NCI-H2107 treated with DMSO at 0.1 percent for 48 hours (cell line): ENCODE measurements at regions not wholly inside any gene's neighbourhood (a gene's known extent, or its start where the extent isn't known, plus 50 kb on each side); places are given as distances from the start of the nearest gene placed in this dataset.

Source experiments
- DNase-seq: peaks from one replicate; lab custom pipeline; 2025; ENCODE audit not compliant: unreplicated experiment; lab: John Stamatoyannopoulos, UW

DNA sequence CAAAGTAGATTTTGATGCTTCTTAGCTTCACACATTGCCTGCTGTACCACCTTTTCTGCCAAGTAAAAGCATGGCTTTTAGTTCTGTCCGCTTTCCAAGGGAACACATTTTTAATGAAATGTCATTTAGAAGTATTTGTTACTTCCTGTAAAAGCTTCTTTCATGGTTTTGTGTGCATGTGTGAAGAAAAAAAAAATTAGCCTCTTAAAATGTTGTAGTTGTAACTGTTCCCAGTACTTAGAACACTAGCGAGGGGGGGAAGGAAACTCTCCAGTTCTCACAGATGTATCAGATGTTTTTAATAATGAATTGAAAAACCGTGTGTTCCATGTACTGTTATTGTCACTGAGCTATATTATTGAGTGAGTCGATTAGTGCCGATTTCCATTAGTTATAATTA lies 568.3 kb upstream of the ADGRL2 start:
- DNase-seq: no peak

DNA sequence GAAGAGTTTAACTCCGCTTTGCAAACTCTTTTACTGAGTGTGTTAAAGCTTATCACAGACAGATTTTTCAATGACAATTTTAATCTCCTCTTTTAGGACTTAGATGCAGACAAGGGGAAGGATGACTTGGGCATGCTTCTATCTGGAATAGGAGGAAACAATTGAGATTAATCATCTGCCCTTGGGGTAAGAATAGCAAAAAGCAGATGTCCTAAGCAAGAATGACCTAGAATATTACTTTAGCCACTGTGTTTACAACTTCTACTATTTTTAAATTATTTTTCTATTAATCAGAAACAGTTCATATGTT lies 569.0 kb upstream of the ADGRL2 start:
- no peak for DNase-seq

DNA sequence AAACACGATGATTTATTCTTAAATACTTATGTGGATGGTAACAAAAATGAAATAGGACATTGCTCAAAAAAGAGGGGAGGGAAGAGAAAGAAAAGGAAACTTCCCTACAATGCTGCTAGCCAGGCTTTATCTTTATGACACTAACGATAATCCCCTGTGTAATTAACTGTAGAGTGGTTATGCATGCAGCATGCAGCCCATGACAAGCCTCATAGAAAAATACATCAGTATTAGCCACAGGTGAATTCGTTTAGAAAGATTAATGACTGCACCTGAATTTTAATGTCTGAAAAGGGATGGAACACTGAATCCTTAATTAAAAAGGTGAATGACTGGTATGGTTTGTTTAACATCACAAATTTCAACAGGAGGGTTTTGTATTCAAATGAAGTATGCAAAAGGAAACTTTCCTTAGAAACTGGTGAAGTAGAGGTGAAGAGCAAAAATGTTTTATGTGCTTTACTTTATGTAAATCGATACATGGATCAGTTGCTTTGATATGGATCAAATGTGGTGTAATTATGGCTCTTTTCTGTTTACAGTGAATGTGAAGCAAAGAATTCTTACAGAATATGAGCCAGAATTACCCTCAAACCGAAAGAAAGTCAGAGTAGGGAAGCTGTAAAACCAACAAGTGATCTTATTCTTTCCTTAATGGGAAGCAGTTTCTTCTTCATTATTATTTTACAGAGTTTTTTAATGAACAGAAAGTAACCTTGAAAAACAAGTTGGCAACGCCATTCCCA lies 569.6 kb upstream of the ADGRL2 start:
- DNase-seq: no peak

DNA sequence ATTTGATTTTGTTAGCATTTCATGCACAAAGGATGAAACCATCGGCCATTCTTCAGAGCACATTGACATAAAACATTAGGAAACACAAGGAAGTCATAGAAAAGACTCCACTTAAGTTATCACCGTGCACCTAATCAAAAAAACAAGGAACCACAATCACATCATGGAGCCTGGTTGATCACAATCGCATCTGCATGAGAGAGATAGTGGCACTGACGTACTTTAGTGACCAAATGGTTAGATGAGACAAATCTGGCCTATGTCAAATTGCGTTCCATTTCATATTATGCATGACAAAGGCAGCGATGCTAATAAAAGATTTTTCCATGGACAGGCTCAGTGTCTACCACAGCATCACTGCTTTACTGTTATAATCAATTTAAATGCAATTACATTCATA lies 571.8 kb upstream of the ADGRL2 start:
- DNase-seq: no peak

DNA sequence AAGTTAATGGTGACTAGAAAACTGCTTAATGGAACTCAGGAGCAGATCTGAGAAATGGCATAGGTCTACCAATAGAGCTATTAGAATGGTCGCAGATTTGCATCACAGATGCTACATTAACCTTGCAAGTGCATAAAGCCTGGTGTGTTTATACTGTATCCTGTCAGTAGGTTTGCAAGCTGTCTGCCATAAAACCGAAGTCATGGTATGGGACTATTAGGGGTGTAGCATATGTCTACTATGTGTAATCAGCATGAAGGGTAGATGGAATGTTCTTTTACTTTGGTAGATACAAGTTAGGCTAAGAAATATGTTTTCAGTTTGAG lies 574.2 kb upstream of the ADGRL2 start:
- DNase-seq: no peak

DNA sequence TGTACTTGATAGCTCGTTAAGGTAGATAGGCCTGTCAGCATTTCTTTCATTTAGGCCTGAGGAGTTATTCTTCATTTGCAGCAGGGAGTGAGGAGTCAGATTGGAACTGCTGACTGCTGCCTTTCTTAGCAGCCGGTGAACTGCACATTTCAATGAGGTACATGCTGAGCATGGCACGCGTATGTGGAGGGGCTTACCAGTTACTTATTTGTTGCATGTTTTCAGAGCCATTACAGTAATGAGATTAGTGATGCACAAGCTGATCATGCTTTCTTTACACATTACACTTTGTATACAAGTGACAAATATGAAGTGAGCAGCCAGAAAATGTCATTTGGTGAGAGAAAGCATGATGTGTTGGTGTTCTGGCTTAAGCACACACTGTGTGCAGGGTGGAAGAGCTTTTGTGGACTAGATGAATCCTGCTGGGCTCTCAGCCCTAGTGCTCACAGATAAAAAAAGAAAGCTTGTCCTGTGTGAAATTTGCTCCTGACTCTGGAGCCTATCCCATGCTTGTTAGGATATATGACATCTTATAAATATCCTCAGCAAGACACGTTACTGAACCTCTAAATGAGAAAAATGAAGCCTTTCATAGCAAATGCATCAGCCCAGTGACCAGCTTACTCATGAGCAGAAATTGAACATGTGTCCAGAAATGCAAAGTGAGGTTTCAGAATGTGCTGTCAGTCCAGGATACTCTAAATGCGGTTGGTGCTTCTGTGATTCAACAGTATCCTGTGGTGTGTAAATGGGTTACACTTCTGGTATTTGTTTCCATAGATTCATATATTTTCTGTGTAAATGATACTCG lies 574.7 kb upstream of the ADGRL2 start:
- DNase-seq: no peak

DNA sequence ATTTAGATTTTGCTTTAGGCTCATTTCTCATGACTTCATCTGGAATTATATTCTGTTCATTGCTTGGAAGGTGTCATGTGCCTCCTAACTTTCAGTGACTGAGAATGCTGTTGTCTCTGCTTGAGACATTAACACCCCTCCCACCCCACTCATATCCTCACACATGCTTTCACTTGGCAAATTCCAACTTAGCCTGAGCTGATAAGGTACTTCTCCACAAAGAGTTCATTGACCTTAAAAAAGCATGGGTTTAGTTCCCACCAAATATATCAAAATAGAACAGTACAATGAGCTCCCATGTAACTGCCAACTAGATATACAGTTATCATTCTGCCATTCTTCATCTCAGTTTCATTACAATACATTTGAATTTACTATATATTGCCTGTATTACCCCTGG lies 576.5 kb upstream of the ADGRL2 start:
- DNase-seq: no peak

DNA sequence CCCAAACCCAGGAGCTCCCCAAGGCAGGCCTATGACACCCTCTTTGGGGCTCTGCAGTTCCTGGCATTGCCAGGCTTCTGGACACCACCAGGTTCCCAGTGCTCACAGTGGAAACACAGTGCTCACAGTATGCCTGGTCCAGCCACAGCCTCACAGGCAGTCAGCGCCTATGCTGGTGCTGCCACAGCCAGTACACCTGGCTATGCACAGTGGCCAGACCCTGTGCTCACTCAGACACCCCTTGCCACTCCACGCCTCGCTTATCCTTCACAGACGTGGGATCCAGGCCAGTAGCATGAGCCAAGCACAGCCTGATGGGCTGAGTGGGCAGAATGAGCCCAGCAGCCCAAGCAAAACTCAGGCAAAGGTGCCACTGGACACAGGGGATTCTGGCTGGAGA lies 579.2 kb upstream of the ADGRL2 start:
- no peak for DNase-seq

DNA sequence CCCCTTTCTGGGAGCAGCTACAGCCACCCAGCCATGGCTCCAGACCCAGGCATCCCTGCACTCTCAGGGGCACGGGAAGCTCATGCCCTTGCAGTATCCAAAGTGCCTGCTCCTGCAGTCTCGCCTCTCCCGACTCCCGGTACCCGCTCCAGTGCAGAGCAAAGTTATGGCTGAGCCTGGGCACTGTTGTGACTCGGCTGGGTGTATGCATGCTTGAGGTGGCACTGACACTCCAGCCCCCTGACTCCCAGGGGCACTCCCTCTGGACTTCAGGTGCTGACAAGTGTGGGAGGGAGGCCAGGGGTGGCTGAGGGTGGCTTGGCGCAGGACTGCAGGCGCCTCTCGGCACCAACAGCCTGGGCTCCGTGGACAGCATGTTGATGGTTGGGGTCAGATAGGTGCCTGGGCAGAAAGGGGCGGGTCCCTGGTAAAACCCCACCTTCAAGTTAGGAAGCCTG lies 580.1 kb upstream of the ADGRL2 start:
- no peak for DNase-seq

DNA sequence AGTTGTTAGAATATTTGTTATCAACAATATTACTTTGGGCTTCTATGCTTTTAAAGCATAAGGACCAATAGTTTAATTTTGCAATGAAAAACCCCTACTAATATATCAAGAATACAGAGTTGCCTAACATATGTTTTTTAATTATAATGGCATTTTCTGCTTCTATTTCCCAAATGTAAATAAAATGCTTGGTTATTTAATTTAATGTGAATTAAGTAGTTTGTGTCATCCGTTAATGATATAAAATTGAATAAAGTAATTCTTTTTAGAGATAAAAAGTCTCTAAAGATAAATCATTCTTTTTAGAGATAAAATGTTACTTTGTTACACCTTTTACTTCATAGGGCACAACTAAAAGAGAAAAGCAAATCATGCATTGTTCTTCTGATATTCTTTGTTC lies 583.7 kb upstream of the ADGRL2 start:
- DNase-seq: no peak

DNA sequence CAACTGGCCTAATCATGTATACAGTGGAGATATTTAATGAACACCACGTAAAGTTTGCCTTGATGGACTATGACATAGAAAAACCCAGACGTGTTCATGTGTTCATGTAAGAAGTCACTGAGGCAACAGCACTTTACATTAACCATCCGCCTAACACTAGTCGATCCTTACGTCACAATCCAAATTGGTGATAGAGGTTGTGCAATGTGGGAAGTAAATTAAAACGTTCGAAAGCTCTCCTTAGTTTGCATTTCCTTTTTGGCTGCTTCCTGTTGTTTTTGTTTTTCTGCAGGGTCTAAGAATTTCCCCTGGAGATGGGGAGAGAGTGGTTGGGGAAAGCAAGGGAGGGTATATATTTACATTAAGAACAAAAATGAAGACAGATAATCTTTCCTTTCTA lies 587.5 kb upstream of the ADGRL2 start:
- no peak for DNase-seq

DNA sequence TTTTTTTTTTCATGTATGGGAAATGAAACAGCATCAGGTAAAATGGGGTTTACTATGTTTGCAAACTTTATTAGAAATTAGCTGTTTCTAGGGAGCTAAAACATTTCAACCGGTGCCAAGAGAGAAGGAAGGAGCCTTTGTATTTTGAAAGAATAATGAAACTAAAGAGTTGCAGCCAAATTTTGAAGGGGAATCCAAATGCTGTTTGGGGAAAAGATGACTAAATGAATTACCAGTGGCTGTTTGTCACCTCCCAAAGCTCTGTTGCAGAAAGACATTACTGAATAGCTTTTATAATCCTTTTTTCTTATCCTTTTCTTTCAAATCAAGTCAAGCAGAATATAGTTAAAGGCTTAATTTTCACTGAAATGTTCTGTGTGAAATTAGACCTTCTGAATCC lies 591.3 kb upstream of the ADGRL2 start:
- no peak for DNase-seq

DNA sequence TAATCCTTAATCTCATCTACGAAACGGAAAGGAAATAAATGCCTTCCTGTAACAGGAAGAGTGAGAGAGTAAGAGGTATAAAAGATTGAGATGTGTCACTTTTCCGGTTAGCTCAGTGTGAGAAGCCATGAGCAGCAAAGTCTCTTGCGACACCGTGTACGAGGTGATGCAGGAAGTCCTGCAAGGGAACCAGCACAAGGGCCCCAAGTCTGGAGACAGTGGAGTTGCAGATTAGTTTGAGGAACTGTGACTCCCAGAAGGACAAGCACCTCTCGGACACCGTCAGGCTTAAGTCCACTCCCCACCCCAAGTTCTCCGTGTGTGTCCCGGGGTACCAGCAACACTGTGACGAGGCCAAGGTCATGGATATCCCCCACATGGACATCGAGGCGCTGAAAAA lies 592.3 kb upstream of the ADGRL2 start:
- DNase-seq: no peak

DNA sequence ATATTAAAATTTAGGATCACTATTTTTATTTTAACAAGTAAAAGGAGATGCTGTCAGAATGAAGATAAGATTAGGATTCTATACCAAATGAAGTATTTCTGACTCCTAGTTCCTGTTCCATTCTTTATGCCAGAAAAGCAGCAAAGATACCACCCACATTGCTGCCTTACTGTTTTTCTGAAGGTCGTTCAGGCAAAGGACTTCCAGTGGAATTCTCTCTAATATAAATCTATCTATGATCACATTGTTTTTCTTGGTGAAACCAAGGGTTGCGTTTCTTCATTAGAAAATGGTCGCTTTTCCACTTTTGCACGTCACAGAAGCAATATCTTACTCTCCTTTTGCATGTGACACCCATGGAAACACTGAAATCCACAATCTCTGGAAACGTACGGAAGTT lies 594.8 kb upstream of the ADGRL2 start:
- DNase-seq: no peak

DNA sequence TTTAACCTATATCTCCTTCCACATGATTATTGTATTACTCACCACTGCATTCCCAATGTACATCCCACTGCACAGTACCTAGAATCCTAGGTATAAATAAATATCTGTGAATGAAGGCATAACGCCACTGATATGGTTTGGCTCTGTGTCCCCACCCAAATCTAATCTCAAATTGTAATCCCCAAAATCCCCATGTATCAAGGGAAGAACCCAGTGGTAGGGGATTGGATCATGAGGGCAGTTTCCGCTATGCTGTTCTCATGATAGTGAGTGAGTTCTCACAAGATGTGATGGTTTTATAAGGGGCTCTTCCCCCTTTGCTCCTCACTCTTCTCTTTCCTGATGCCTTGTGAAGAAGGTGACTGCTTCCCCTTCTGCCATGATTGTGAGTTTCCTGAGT lies 599.0 kb upstream of the ADGRL2 start:
- DNase-seq: no peak

DNA sequence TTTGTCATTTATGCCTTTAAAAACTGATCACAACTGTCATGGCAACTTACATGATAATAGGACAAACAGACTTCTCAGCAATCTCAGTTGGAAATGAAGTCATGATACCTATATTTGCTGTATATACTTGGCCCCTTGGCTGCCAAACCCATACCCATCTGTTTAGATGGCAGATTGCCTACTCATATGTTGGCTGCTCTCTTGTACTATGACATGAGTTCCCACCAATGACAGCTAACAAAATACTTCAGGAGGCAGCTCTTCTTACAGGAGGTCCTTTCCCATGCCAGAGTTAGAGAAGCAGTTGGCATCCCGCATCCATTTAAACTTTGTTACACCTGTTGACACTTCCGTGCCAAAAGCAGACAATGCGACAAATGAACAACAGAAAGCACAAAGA lies 603.1 kb upstream of the ADGRL2 start:
- DNase-seq: no peak

DNA sequence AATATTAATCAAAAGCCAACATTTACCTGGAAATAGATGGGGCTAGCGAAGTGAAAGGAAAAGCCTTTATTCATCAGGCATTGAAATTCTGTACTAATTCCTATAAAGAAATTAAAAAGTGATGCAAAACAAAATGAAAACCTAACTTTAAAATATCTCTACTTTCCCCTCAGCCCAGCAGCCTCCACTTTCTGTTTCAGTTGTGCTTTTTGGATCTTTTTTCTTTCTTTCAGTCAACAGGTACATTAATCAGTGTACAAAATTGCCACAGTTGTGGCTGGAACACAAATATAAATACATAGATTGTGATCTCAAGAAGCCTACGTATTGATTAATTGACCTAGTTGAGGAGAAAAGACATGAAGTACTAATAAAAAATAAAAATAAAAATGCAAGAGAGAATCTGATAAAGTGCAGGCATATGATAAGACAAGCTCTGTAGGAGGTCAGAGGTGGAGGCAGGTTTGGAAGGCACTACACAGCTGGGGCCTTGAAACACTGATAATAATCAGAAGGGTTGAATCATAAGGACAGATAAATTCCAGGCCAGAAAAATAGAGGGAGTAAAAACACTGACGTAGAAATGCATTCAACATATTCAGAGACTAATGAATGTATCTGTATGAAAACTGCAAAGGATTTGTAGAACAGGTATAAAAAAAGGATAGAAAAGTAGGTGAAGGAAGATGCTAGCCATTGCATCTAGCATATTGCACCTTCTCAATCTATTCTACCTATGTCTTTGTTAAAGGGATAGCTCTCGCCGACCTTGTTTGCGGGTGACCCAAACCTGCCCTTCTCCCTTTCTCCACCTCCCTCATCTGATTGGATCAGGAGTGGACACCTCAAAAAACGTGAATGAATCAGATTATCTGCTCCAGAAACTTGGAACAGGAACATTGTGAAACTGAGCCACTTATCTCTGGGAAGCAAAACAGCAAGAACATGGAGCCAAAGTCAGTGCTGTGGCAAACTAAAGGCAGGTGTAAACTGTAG lies 607.8 kb upstream of the ADGRL2 start:
- DNase-seq: no peak

DNA sequence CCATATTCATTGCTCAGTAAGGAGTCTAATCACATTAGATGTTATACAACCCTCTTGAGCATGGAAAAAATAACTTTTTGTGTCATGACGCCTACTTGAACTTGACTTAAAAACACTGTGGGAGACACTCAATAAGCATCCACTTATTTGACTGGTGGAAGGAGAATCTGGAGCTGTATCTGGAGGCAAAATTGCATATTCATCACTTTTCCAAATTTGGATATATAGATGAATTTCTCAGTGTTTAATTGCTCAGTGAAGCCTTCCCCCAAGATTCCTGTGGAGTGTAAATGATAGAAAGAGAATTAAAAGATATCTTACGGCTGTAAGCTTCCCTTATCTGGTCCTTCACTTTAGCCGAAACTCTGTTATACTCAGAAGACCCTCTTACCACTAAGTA lies 610.7 kb upstream of the ADGRL2 start:
- DNase-seq: no peak

DNA sequence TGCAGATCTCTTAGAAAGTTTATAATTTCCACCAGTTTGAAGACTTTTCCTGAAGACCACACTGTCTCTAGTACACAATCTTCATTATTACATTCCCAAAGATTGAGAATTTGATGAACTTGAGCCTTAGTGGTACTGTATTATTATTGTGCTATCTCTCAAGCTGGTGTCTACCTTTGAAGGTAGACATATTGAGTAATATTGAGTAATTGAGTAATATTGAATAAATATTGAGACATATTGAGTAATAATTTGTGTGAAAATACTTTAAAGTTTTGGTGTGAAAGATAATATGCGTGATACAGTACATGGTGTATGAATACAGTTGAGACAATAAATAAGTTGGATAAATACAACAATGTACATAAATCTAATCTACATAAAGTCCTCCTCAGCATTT lies 613.1 kb upstream of the ADGRL2 start:
- no peak for DNase-seq

DNA sequence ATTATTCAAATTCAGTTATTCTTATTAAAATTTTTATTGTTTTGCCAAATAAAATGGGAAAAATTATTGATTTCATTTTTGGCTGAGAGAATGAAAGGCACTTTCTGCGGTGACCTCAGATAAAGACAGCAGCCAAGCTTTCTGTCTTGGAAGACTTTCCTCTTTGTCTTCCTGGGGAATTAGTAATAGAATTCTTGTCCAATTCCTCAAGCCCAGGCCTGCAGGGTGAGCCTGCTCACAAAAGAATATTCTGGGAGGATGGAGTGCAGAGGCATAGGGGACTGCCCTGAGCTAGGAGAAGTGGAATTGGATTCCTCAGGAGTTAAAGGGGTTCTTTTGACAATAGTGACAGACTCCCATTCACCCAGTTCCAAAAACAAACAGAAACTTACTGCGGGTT lies 614.5 kb upstream of the ADGRL2 start:
- no peak for DNase-seq

DNA sequence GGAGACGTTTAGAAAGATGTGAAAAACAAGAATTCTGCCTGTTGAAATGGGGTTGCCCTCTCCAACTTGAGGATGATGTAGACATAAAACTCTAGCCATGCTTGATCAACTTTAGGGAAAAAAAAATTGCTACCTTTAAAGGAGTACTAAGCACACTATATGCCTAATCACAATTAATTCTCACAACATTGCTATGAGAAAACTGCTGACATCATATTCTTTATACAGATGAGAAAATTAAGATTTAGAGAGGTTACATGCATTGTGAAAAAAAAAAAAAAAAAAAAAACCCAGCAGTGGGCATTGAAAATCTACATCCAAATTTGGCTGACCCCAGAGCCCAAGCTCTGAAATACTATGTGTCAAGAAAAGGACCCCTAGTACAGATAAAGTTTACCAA lies 617.2 kb upstream of the ADGRL2 start:
- DNase-seq: no peak

DNA sequence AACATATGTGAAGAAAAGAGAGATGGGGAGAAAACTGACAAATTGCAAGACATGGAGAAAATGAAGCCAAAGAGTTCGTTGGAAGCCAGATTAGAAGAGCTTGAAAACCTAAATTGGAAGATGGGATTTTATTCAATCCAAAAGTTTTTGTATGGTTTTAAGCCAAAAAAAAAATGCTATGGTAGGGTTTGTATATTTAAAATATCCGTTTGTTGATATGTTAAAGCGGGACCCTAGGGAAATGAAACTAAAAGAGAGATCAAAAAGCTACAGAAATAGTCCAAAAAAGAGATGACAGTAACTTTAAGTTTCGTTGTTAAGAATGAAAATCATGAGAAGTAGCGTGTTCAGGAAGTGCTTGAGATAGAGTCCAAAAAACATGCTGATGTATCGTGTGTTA lies 617.7 kb upstream of the ADGRL2 start:
- no peak for DNase-seq
